ENCODE measurements at regions not wholly inside any gene's neighbourhood (a gene's known extent, or its start where the extent isn't known, plus 50 kb on each side); places are given as distances from the start of the nearest gene placed in this dataset.
A peak's percentile ranks its signal among the peaks of the same experiment; 100 is the strongest.

DNA sequence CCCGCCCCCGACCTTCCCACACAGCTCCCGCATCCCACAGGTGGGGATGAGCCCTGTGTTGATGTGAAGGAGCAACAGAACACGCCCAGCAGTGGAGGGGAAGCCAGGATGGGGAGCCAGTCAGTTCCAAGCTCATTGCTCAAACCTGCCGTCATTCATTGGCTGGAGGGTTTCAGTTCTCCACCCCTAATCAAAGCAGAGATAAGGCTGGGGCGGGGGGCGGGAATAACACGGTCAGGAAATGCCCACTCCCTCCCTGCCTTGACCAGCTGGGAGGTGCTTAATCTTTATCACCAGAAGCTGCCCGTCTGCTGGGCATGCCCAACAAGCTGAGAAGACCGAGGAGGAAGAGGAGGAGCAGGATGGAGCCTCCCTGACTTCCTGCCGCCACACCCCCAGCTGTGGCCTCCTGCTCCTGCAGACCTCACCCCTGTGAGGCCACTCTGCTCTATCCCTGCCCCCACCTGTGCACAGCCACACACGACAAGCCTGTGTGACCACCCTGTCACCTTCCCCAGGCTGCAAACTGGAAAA is 265.1 kb downstream of the ZEB1 start:
- no TSS peak for BruUV-seq (replicated peaks)
- DNase-seq (ENCODE audit: low read depth, low spot score) = no peak
- in situ Hi-C loops (cut with HindIII; ENCODE audit: low pct_unique_long_range_greater_than_20kb, low sequenced_read_pairs) (no loop called here), intact Hi-C loops (cut with micrococcal nuclease; ENCODE audit: unreplicated experiment) (no loop called here)
- no peak overlapping the region for H3K27ac ChIP-seq (ENCODE audit: low read length)
- no peaks in the 10 kb centered on the region for H3K27me3 ChIP-seq (ENCODE audit: control insufficient read depth, insufficient read depth, low read length)
- POLR2A ChIA-PET = interaction anchor here (0.6 kb wide), 1 partner anchor 1023 kb away, joined by 4 read pairs; no protein-coding TSS in a partner anchor
- H3K4me1 ChIP-seq (ENCODE audit: control insufficient read depth, insufficient read depth, low read length) = peaks cover 16% of the 10 kb centered on the region
- no peaks in the 10 kb centered on the region for H3K9me3 ChIP-seq (ENCODE audit: control insufficient read depth, insufficient read depth, low read depth, low read length)
- H3K36me3 ChIP-seq (ENCODE audit: control insufficient read depth, insufficient read depth, low read length) = no peaks in the 10 kb centered on the region
- TF ChIP-seq SIN3A (IDR thresholded peaks at IDR 0.05; ENCODE audit: borderline replicate concordance, insufficient read depth, low read depth, low read length) (no peak), TCF7L2 (IDR thresholded peaks at IDR 0.05; ENCODE audit: low read depth, low read length) (no peak), POLR2AphosphoS5 (IDR thresholded peaks at IDR 0.05; ENCODE audit: low read depth, low read length) (no peak)
- TF ChIP-seq, protein P1, sequence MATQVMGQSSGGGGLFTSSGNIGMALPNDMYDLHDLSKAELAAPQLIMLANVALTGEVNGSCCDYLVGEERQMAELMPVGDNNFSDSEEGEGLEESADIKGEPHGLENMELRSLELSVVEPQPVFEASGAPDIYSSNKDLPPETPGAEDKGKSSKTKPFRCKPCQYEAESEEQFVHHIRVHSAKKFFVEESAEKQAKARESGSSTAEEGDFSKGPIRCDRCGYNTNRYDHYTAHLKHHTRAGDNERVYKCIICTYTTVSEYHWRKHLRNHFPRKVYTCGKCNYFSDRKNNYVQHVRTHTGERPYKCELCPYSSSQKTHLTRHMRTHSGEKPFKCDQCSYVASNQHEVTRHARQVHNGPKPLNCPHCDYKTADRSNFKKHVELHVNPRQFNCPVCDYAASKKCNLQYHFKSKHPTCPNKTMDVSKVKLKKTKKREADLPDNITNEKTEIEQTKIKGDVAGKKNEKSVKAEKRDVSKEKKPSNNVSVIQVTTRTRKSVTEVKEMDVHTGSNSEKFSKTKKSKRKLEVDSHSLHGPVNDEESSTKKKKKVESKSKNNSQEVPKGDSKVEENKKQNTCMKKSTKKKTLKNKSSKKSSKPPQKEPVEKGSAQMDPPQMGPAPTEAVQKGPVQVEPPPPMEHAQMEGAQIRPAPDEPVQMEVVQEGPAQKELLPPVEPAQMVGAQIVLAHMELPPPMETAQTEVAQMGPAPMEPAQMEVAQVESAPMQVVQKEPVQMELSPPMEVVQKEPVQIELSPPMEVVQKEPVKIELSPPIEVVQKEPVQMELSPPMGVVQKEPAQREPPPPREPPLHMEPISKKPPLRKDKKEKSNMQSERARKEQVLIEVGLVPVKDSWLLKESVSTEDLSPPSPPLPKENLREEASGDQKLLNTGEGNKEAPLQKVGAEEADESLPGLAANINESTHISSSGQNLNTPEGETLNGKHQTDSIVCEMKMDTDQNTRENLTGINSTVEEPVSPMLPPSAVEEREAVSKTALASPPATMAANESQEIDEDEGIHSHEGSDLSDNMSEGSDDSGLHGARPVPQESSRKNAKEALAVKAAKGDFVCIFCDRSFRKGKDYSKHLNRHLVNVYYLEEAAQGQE (IDR thresholded peaks at IDR 0.05; ENCODE audit: insufficient read depth in 1 of 2, low read depth in 2 of 2, low read length in 1 of 2) = no peak
- TF ChIP-seq, protein P2, sequence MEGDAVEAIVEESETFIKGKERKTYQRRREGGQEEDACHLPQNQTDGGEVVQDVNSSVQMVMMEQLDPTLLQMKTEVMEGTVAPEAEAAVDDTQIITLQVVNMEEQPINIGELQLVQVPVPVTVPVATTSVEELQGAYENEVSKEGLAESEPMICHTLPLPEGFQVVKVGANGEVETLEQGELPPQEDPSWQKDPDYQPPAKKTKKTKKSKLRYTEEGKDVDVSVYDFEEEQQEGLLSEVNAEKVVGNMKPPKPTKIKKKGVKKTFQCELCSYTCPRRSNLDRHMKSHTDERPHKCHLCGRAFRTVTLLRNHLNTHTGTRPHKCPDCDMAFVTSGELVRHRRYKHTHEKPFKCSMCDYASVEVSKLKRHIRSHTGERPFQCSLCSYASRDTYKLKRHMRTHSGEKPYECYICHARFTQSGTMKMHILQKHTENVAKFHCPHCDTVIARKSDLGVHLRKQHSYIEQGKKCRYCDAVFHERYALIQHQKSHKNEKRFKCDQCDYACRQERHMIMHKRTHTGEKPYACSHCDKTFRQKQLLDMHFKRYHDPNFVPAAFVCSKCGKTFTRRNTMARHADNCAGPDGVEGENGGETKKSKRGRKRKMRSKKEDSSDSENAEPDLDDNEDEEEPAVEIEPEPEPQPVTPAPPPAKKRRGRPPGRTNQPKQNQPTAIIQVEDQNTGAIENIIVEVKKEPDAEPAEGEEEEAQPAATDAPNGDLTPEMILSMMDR (IDR thresholded peaks at IDR 0.05) = no peak
- no peak overlapping the region for H3K4me3 ChIP-seq (ENCODE audit: low read depth in 2 of 2, low read length in 2 of 2)
- CTCF ChIA-PET = no interaction called here
- ATAC-seq = no peak

DNA sequence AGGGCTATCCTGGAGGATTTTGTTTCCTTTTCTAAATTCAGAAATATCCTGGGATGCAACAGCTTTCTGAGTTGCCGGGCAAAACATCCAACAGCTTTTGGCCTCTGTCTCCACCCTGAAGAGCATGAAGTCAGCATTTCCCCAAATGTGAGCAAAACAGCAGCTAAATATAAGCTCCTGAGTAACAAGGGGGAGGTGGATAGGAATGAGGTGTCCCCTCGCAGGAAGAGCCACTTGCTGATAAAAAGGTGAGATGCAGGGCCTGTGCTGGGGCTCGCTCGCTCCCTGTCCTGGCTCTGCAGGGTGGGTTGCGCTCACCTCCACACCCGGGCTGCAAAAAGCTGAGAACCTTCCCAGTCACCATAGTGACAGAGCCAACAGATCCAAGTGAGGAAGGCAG is 264.3 kb downstream of the ZEB1 start:
- in situ Hi-C loops (cut with HindIII; ENCODE audit: low pct_unique_long_range_greater_than_20kb, low sequenced_read_pairs) (no loop called here), intact Hi-C loops (cut with micrococcal nuclease; ENCODE audit: unreplicated experiment) (no loop called here)
- ChIA-PET CTCF (no interaction called here), POLR2A (no interaction called here)
- Histone ChIP-seq H3K27ac (ENCODE audit: low read length) (0 out of 2 replicates have a peak overlapping the region, but pooled peaks have one; percentile 34), H3K4me1 (ENCODE audit: control insufficient read depth, insufficient read depth, low read length) (peaks cover 16% of the 10 kb centered on the region), H3K9me3 (ENCODE audit: control insufficient read depth, insufficient read depth, low read depth, low read length) (no peaks in the 10 kb centered on the region), H3K36me3 (ENCODE audit: control insufficient read depth, insufficient read depth, low read length) (no peaks in the 10 kb centered on the region), H3K4me3 (ENCODE audit: low read depth in 2 of 2, low read length in 2 of 2) (no peak overlapping the region), H3K27me3 (ENCODE audit: control insufficient read depth, insufficient read depth, low read length) (no peaks in the 10 kb centered on the region)
- BruUV-seq (replicated peaks) = no TSS peak
- no peak for DNase-seq (ENCODE audit: low read depth, low spot score)
- ATAC-seq = no peak
- TF ChIP-seq POLR2AphosphoS5 (IDR thresholded peaks at IDR 0.05; ENCODE audit: low read depth, low read length) (no peak), TCF7L2 (IDR thresholded peaks at IDR 0.05; ENCODE audit: low read depth, low read length) (no peak), SIN3A (IDR thresholded peaks at IDR 0.05; ENCODE audit: borderline replicate concordance, insufficient read depth, low read depth, low read length) (no peak)
- TF ChIP-seq, protein P2 (IDR thresholded peaks at IDR 0.05) = no peak
- TF ChIP-seq, protein P1 (IDR thresholded peaks at IDR 0.05; ENCODE audit: insufficient read depth in 1 of 2, low read depth in 2 of 2, low read length in 1 of 2) = no peak
